ENCODE measurements at regions not wholly inside any gene's neighbourhood (a gene's known extent, or its start where the extent isn't known, plus 50 kb on each side); places are given as distances from the start of the nearest gene placed in this dataset.

DNA sequence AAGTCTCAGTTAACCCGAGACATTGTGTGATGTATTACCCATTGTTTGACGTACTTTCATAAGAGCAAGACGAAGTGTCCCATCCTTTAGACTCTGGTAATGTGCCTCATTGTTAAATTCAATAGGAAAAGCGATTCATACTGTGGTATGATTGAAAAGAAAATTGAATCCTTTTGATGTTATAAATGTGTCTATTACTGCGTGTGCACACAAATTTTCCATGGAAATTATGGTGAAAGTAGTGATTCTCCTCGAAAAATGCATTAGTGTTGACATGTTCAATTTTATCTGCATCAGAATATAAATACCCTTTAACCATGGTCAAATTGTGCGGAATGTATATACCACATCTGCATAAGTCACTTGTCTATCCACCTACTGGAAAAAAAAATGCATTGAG, 386.8 kb downstream of the INSC start:
- no peak for DNase-seq (ENCODE audit: extremely low read depth in 1 of 4, low spot score in 3 of 4)
- Histone ChIP-seq H3K9ac (ENCODE audit: insufficient read depth in 1 of 2, low read depth in 2 of 2, low read length in 2 of 2) (no peak overlapping the region), H3K9me1 (ENCODE audit: control insufficient read depth, insufficient read depth, low read length) (no peaks in the 10 kb centered on the region), H3K36me3 (ENCODE audit: control insufficient read depth, insufficient read depth, low read length) (no peaks in the 10 kb centered on the region), H3K4me2 (ENCODE audit: insufficient read depth, low read length) (no peak overlapping the region), H3K27me3 (ENCODE audit: control insufficient read depth in 2 of 2, insufficient read depth in 2 of 2, low read length in 2 of 2) (no peaks in the 10 kb centered on the region; a peak in 1 of 5 replicates), H3K27ac (ENCODE audit: extremely low read depth, low read depth, low read length) (no peak overlapping the region), H3K4me1 (replicated peaks in 1 of 2; ENCODE audit: control insufficient read depth in 2 of 2, insufficient read depth in 2 of 2, low read length in 2 of 2) (no peaks in the 10 kb centered on the region), H3K79me2 (ENCODE audit: control insufficient read depth, insufficient read depth, low read length) (no peaks in the 10 kb centered on the region), H2AFZ (ENCODE audit: low read depth, low read length) (no peak overlapping the region), H4K20me1 (replicated peaks; ENCODE audit: control insufficient read depth, insufficient read depth, low read length) (no peaks in the 10 kb centered on the region), H3K9me3 (replicated peaks; ENCODE audit: control insufficient read depth, insufficient read depth, low read depth, low read length) (no peaks in the 10 kb centered on the region), H3K4me3 (no peak overlapping the region)
- intact Hi-C loops (cut with micrococcal nuclease): no loop called here
- ChIA-PET POLR2A (no interaction called here), CTCF (ENCODE audit: low intra/inter-chr PET ratio) (no interaction called here)
- in situ Hi-C loops (cut with MboI): no loop called here
- no peak for TF ChIP-seq POLR2B (IDR thresholded peaks at IDR 0.05; ENCODE audit: low read depth, partially characterized antibody)
- TF ChIP-seq ZNF57 (CRISPR knock-in tag; IDR thresholded peaks at IDR 0.05): no peak
- TF ChIP-seq, protein P1, sequence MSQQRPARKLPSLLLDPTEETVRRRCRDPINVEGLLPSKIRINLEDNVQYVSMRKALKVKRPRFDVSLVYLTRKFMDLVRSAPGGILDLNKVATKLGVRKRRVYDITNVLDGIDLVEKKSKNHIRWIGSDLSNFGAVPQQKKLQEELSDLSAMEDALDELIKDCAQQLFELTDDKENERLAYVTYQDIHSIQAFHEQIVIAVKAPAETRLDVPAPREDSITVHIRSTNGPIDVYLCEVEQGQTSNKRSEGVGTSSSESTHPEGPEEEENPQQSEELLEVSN (IDR thresholded peaks at IDR 0.05; ENCODE audit: borderline replicate concordance in 1 of 2, extremely low read depth in 1 of 2, insufficient read depth in 1 of 2, insufficient read length in 1 of 2, low read depth in 1 of 2, low read length in 1 of 2, poor library complexity in 1 of 2, severe bottlenecking in 1 of 2): no peak
- no peak for TF ChIP-seq ZNF589 (CRISPR knock-in tag; IDR thresholded peaks at IDR 0.05; ENCODE audit: low read depth)
- ATAC-seq: no peak
- FAIRE-seq: no peak
- no TSS peak for BruUV-seq (replicated peaks)
- under 1% methylated on average over 7 of the region's 7 CpGs for WGBS (ENCODE audit: insufficient coverage, low coverage, missing lambda C conversion rate)

DNA sequence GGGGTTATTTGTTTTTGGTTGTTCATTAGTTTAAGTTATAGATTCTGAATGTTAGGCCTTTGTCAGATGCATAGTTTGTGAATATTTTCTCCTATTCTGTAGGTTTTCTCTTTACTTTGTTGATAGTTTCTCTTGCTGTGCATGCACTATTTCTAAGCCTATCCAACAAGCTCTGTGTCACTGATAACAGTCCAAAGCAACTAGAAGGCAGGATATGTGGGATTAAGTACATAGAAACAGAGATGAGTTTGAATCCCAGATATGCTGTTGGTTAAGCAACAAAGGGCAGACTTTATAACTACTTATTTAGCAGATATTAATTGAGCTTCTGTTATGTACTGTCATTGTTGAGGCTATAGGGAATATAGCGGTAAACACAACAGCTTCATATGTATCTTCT, 390.4 kb downstream of the INSC start:
- Histone ChIP-seq H3K9me3 (replicated peaks; ENCODE audit: control insufficient read depth, insufficient read depth, low read depth, low read length) (no peaks in the 10 kb centered on the region), H3K36me3 (ENCODE audit: control insufficient read depth, insufficient read depth, low read length) (no peaks in the 10 kb centered on the region), H3K9me1 (ENCODE audit: control insufficient read depth, insufficient read depth, low read length) (no peaks in the 10 kb centered on the region), H3K79me2 (ENCODE audit: control insufficient read depth, insufficient read depth, low read length) (no peaks in the 10 kb centered on the region), H3K4me3 (no peak overlapping the region), H3K4me2 (ENCODE audit: insufficient read depth, low read length) (no peak overlapping the region), H2AFZ (ENCODE audit: low read depth, low read length) (no peak overlapping the region), H3K4me1 (replicated peaks in 1 of 2; ENCODE audit: control insufficient read depth in 2 of 2, insufficient read depth in 2 of 2, low read length in 2 of 2) (no peaks in the 10 kb centered on the region), H3K27ac (ENCODE audit: extremely low read depth, low read depth, low read length) (no peak overlapping the region), H4K20me1 (replicated peaks; ENCODE audit: control insufficient read depth, insufficient read depth, low read length) (no peaks in the 10 kb centered on the region), H3K9ac (ENCODE audit: insufficient read depth in 1 of 2, low read depth in 2 of 2, low read length in 2 of 2) (no peak overlapping the region), H3K27me3 (ENCODE audit: control insufficient read depth in 2 of 2, insufficient read depth in 2 of 2, low read length in 2 of 2) (no peaks in the 10 kb centered on the region)
- DNase-seq (ENCODE audit: extremely low read depth in 1 of 4, low spot score in 3 of 4) (no peak), FAIRE-seq (no peak), ATAC-seq (no peak)
- intact Hi-C loops (cut with micrococcal nuclease) (no loop called here), in situ Hi-C loops (cut with MboI) (no loop called here)
- TF ChIP-seq PURB (CRISPR knock-in tag; IDR thresholded peaks at IDR 0.05; ENCODE audit: low read depth) (no peak), CAMTA2 (CRISPR knock-in tag; conservative IDR thresholded peaks at IDR 0.05) (no peak), TCF3 (CRISPR knock-in tag; IDR thresholded peaks at IDR 0.05) (no peak), ZNF395 (CRISPR knock-in tag; IDR thresholded peaks at IDR 0.05) (no peak), MCM7 (IDR thresholded peaks at IDR 0.05) (no peak)
- TF ChIP-seq, protein P2, sequence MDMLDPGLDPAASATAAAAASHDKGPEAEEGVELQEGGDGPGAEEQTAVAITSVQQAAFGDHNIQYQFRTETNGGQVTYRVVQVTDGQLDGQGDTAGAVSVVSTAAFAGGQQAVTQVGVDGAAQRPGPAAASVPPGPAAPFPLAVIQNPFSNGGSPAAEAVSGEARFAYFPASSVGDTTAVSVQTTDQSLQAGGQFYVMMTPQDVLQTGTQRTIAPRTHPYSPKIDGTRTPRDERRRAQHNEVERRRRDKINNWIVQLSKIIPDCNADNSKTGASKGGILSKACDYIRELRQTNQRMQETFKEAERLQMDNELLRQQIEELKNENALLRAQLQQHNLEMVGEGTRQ (CRISPR knock-in tag; IDR thresholded peaks at IDR 0.05): no peak
- POLR2A ChIA-PET: no interaction called here
- WGBS (ENCODE audit: insufficient coverage, low coverage, missing lambda C conversion rate): 0% methylated on average over 1 of the region's 1 CpG
- no TSS peak for BruUV-seq (replicated peaks)
- CTCF ChIA-PET (ENCODE audit: low intra/inter-chr PET ratio): no interaction called here
